DMS114 treated with DMSO at 0.1 percent for 48 hours (cell line): ENCODE measurements at regions not wholly inside any gene's neighbourhood (a gene's known extent, or its start where the extent isn't known, plus 50 kb on each side); places are given as distances from the start of the nearest gene placed in this dataset.

ENCODE experiments used
- DNase-seq: peaks from one replicate; lab custom pipeline; 2025; ENCODE audit not compliant: unreplicated experiment; lab: John Stamatoyannopoulos, UW

- DNase-seq: no peak
Observed at GRCh38 chr10:55273946-55274345, 472.9 kb upstream of the PCDH15 start.

- no peak for DNase-seq
Observed at GRCh38 chr10:55272886-55273285, 471.9 kb upstream of the PCDH15 start.

DNA sequence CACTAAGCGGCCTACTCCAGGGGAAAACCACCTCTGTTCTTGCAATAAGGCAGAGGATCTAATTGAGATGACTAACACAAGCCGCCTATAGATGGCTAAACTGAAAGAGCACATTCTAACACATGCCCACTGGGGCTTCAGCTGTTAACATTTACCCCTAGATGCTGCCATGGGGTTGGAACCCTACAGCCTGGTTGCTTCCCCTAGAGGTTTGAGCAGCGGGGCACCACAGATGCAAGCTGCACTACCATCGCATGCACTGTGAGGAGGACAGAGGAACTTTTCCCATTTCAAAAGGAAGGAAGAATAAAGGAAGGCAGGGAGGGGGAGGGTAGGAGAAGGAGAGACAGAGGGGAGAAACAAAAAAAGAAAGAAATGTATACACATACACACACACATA is 465.8 kb upstream of the PCDH15 start:
- no peak for DNase-seq

GRCh38 chr10:55263327-55263726 is 462.3 kb upstream of the PCDH15 start:
- no peak for DNase-seq

- no peak for DNase-seq
Observed at GRCh38 chr10:55242544-55242943, 441.5 kb upstream of the PCDH15 start.

DNA sequence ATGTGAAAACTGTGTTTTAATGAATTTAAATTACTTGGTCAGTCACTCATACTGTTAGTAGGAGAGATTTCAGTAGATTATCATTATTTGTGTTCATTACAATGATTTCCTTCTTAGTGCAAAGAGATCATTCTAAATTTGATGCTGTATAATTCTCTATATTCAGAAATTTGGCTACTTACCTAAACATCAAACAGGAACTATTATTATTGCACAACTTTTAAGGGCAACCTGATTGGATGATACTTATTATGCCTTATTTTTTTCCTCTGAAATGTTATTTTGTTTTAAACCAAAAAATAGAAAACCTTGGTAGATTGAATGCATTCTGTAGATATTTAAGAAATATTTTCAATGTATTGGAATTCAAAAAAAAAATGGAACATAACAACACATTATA is 436.4 kb upstream of the PCDH15 start:
- DNase-seq: no peak

DNA sequence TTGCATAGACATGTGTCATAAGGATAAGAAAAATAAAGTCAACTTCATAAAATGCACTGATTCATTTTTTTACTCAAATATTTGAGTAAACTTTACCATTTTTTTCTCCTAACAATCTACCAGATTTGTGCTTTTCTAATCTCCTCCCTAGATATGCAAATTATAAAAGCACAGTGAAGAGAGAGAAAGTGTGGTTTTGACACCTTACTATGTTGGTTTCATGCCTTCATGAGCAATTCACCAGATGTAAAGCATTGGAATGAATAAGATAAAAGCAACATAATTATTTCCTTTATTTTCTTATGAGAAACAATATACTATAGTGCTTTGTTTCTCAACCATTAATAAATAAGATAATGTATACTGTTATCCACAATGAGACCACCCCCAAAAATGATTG is 432.5 kb upstream of the PCDH15 start:
- DNase-seq: no peak

DNA sequence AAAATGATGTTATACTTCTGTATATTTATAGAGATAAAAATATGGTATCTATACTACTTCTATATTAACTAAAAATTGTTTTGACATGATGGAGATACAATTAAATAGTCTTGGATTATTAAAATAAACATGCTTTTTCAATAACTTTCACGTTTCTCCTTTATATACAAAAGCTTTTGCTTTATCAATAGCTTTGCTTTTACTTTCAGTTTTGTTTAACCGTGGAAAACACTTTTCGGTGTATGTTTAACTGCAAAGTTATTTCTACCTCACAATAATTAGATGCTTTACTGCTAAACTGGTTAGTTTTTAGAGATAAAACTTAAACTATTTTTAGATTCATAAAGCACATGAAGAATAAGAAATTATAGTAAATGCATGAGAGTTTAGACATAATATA is 432.1 kb upstream of the PCDH15 start:
- no peak for DNase-seq

- no peak for DNase-seq
Observed at GRCh38 chr10:55232553-55232952, 431.5 kb upstream of the PCDH15 start.

GRCh38 chr10:55227967-55228366 is 426.9 kb upstream of the PCDH15 start:
- DNase-seq: no peak

- no peak for DNase-seq
Observed at GRCh38 chr10:55224007-55224781, 423.2 kb upstream of the PCDH15 start.

DNA sequence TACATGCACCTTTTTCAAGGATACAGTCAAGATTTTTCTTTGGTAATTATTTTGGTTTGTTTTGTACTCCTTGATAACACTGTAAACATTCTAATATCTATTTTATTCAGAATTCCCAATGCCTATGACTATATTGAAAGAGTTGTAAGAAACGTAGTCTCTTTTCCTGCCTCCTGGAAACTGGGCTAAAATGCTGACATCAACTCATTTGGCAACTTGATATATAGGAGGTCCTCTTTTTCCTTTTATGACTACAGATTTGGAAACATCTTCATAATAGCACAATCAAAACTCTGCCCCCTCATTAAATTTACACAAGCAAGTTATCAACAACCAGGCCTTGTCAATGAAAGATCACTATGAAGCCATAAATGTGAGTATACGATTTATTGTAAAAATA is 422.3 kb upstream of the PCDH15 start:
- no peak for DNase-seq

DNA sequence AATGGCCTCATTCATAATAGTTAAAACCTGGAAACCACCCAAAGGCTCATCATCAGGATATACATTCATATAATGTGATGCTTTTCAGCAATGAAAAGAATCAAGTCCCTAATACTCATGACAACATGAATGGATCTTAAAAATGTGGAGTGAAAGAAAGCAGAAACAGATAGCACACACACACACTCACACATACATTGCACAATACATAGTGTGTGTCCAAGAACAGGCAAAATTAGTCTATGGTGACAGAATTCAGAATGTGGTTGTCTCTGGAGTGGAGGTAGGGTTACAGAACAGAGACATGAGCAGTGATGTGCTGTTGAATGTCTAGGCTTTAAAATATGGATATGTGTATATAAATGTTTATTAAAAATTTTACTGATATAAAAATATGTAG is 419.9 kb upstream of the PCDH15 start:
- DNase-seq: no peak

GRCh38 chr10:55215699-55216098 is 414.7 kb upstream of the PCDH15 start:
- DNase-seq: no peak

GRCh38 chr10:55214608-55215007 is 413.6 kb upstream of the PCDH15 start:
- no peak for DNase-seq

DNA sequence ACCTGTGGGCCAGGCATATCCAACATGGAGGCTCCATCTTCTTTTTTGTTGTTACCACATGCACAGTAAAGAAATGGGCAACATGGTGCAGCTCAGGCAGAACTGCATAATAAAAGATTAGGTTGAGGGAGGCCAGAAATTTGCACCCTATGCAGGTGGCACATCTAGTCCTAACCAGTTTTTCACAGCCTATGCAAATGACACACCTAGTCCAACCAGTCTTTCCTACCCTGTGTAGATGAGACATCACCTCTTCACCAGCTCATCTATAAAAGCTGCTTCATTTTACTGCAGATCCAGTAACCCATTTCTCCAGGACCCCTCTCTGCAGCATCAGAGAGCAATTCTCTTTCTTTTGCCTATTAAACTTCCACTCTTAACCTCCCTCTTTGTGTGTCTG is 411.0 kb upstream of the PCDH15 start:
- no peak for DNase-seq

DNA sequence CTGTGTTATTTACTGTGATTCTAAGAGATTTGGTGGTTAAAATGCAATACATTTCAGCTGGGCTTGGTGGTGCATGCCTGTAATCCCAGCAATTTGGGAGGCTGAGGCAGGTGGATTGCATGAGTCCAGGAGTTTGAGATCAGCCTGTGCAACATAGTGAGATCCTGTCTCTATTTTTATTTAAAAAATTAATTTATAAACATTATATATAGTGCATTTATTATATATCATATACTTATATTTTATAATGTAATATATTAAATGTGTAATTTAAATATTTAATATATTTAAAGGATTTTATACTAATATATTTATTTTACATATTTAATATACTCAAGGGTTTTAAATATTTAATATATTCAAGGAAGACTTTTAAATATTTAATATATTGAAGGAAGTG is 402.8 kb upstream of the PCDH15 start:
- no peak for DNase-seq

DNA sequence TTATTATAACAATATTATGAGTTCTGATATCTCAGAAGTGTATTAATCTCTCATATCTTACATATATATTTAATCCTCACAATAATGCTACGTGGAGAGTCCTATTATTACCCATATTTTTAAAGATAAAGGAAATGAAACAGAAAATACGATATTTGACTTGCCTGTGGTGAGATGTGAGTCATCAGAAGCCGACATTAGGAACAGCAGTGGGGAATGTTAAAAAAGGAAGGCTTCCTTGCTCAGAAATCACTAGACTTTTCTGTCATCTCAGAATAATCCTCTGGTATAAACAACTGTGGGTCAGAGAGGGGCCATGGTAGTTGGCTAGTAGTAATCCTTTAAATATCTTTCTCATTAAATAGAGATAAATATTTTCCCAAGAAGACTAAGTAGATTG is 402.3 kb upstream of the PCDH15 start:
- DNase-seq: no peak

DNA sequence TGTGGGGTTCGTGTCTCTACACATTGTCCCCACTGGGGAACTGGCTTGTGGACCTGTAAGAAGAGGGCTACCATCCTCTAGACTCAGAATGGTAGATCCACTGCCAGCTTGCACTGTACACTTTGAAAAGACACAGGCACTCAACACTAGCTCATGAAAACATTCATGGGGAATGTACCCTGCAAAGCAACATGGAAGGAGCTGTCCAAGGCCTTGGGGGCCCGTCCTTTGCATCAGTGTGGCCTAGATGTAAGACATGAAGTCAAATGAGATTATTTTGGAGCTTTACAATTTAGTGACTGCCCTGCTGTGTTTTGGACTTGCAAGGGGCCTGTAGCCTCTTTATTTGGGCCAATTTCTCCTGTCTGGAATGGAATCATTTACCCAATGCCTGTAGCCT is 399.0 kb upstream of the PCDH15 start:
- no peak for DNase-seq

- DNase-seq: no peak
Observed at GRCh38 chr10:55191236-55191860, 390.3 kb upstream of the PCDH15 start.

DNA sequence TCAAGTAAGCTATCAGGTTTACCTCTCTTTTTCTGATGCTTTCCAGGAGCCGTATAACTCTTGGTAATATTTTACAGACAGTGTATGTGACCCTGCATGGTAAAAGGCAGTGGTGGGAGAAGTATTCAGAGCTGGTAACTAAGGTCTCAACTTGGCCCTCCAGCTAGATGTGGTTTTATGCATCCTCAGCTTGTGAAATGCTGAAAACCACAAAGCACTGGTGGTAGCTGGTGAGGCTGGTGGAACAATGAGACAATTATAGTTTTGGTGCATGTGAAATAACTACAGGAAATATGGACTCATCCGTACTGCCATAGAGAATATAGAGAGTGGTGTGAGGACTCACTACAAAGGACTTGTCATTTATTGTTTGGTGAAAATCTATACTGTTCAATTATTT is 383.0 kb upstream of the PCDH15 start:
- DNase-seq: no peak

DNA sequence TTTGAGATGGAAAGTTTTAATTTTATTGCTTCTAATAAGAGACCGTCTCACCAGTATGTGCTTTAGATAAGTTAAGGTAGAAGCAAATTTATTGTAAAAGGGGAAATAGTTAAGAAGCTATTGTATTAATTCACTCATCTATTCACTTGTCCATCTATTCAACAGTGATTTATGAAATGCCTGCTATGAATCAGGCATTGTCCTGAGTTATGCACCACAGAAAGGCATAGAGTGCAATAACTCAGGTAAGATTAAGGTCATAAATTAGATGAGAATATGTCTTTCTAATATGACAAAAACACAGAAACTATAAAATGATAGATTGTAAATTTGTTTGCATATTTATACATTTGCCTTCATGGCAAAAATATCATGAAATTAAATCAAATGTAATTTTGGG is 379.3 kb upstream of the PCDH15 start:
- DNase-seq: no peak

DNA sequence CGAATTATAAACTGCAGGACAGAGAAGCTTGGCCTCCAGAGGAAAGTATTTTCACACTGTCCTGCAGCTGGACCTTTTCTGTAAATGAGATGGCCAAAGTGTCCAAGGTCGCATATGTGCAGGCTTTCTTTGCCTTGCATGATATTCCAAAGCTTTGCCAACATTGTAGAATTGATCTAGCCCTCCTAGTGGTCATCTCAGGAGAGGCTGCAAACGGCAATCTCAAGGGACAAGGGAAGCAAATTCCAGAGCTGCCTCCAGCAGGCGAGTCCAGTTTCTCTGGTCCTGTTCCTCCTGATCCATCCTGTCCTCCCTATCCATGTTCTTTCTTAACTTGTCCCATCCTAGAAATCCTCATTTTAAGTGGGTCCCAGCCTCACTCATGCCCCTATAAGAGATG is 373.4 kb upstream of the PCDH15 start:
- no peak for DNase-seq
